AG10803 (cell line): ENCODE measurements at regions not wholly inside any gene's neighbourhood (a gene's known extent, or its start where the extent isn't known, plus 50 kb on each side); places are given as distances from the start of the nearest gene placed in this dataset.

Source experiments
- DNase-seq: peaks from one replicate; pipeline ENCODE4 v3.0.0; 2010; ENCODE audit warnings: low read depth
- H3K4me3 ChIP-seq: 2 replicates; pipeline ENCODE4 v1.5.1; 2011; ENCODE audit warnings: mild to moderate bottlenecking, low read length, control low read depth
- CTCF ChIP-seq: conservative IDR thresholded peaks from 2 replicates; pipeline ENCODE4 v1.5.1; 2011; ENCODE audit warnings: mild to moderate bottlenecking, low read length, control low read depth, inconsistent platforms

GRCh38 chr12:39011166-39011565, 105.8 kb upstream of the CPNE8 start:
- no peak for TF ChIP-seq CTCF
- no peak for DNase-seq
- H3K4me3 ChIP-seq: no peak overlapping the region

GRCh38 chr12:39010406-39010805, 105.0 kb upstream of the CPNE8 start:
- no peak for TF ChIP-seq CTCF
- H3K4me3 ChIP-seq: no peak overlapping the region
- DNase-seq: no peak

- H3K4me3 ChIP-seq: no peak overlapping the region
- no peak for DNase-seq
- TF ChIP-seq CTCF: no peak
These were observed 102.2 kb upstream of the CPNE8 start for GRCh38 chr12:39007619-39008018.

DNA sequence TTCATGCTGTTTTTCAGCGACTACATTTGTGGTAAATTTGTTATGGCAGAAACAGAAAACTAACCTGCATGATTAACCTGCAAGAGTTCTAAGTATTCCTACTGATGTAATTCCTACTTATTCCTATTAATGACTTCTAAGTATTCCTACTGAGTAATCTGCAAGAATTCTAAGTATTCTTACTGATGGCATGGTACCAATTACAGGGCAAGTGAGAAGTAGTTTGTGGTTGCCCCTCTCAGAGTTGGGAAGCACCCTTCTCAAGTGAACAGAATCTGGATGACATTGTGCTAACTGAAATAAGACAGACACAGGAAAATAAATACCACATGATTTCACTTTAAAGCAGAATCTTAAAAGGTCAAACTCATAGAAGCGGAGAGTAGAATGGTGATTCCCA, 100.9 kb upstream of the CPNE8 start:
- no peak for TF ChIP-seq CTCF
- no peak overlapping the region for H3K4me3 ChIP-seq
- DNase-seq: no peak

DNA sequence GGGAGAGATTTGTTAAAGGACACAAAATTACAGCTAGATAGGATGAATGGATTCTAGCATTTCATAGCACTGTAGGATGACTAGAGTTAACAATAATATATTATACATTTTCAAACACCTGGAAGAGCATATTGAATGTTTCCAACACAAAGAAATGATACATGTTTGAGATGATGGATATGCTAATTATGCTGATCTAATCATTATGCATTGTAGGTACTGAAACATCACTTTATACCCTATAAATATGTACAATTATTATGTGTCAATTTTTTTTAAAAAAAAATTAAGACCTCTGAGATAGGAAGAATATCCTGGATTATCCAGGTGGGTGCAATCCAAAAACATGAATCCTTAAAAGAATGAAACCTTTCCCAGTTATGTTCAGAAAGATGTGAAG, 100.3 kb upstream of the CPNE8 start:
- no peak for TF ChIP-seq CTCF
- DNase-seq: no peak
- no peak overlapping the region for H3K4me3 ChIP-seq

- no peak overlapping the region for H3K4me3 ChIP-seq
- DNase-seq: no peak
- no peak for TF ChIP-seq CTCF
These were observed 98.3 kb upstream of the CPNE8 start for GRCh38 chr12:39003541-39004155.

- no peak for TF ChIP-seq CTCF
- DNase-seq: no peak
- no peak overlapping the region for H3K4me3 ChIP-seq
These were observed 95.0 kb upstream of the CPNE8 start for GRCh38 chr12:39000370-39000769.
